ENCODE measurements at regions not wholly inside any gene's neighbourhood (a gene's known extent, or its start where the extent isn't known, plus 50 kb on each side); places are given as distances from the start of the nearest gene placed in this dataset.

DNA sequence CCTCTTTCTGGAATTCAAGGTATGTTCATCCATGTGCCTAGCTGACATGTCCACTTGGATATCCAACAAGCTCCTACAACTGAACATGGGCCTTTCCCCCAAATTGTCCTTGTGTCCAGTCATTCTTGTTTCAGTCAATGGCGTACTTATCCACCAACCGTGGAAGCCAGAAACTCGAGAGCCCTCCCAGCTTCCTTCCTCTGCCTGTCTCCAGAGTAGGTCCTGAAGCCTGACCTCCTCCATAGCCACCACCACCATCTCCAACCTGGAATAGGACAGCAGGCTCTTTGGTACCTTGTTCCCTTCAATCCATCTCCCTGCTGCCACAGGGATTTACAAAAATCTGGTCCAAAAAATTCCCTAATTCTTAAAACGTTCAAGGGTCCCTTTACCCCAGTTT lies 305.1 kb downstream of the RPS24 start:
- TF ChIP-seq CREB1 (IDR thresholded peaks at IDR 0.05; ENCODE audit: low read depth): no peak
- TF ChIP-seq, protein P1, sequence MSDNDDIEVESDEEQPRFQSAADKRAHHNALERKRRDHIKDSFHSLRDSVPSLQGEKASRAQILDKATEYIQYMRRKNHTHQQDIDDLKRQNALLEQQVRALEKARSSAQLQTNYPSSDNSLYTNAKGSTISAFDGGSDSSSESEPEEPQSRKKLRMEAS (IDR thresholded peaks at IDR 0.05): no peak
- no peak for TF ChIP-seq YY1 (IDR thresholded peaks at IDR 0.05; ENCODE audit: low read depth)
- no peak for TF ChIP-seq RAD21 (IDR thresholded peaks at IDR 0.05; ENCODE audit: low read depth)

All from Ishikawa (cell line).